ENCODE measurements at regions not wholly inside any gene's neighbourhood (a gene's known extent, or its start where the extent isn't known, plus 50 kb on each side); places are given as distances from the start of the nearest gene placed in this dataset.
"Not testable (repeated sequence)": the region's sequence is repeated elsewhere in the genome, so short reads cannot be mapped to it uniquely, and the experiment has no call there.

- DNase-seq = not testable (repeated sequence)
Measured at GRCh38 chr4:177259466-177259865, 50.2 kb upstream of the NEIL3 start.

Data from NCI-H2029 (cell line).